Naive thymus-derived CD8-positive, alpha-beta T cell (primary cell): ENCODE measurements at regions not wholly inside any gene's neighbourhood (a gene's known extent, or its start where the extent isn't known, plus 50 kb on each side); places are given as distances from the start of the nearest gene placed in this dataset.

Source experiments
- ATAC-seq, 2 donors: fragments of 150-1000 bp; cut with Tn5 transposase in 1 of 2; sonication (Bioruptor Pico), chemical (Tn5 transposase) in 1 of 2; 1 replicate in 1 of 2; 2 replicates in 1 of 2; pipeline ENCODE4 v1.10.0; 2021; ENCODE audit warnings: mild to moderate bottlenecking in 2 of 2, moderate library complexity in 2 of 2
- POLR2A ChIA-PET: fragments of 350-600 bp; sonication (Branson Sonifier 250); formaldehyde crosslinking; loops from one replicate; lab custom pipeline; 2021; ENCODE audit warnings: antibody characterized with exemption; lab: Charles Lee
- DNase-seq, 10 donors: peaks; one replicate each; pipeline versions ENCODE4 v3.0.0 to v3.0.0-alpha.2; 2020 to 2022
- H3K27ac Mint-ChIP-seq, 10 donors: one replicate each; pipeline ENCODE4 v1.8.0; 2020 to 2022; ENCODE audit warnings: mild to moderate bottlenecking in 10 of 10, mixed read lengths in 10 of 10, moderate library complexity in 4 of 10, inconsistent platforms in 1 of 10
- H3K27me3 Mint-ChIP-seq, 5 donors: one replicate each; pipeline ENCODE4 v1.8.0; 2021 to 2022; ENCODE audit warnings: mixed read lengths in 5 of 5
- H3K36me3 Mint-ChIP-seq, 3 donors: one replicate each; pipeline ENCODE4 v1.8.0; 2020 to 2022; ENCODE audit warnings: mixed read lengths in 3 of 3, mild to moderate bottlenecking in 2 of 3, inconsistent platforms in 1 of 3
- H3K4me1 Mint-ChIP-seq, 4 donors: one replicate each; pipeline ENCODE4 v1.8.0; 2021 to 2022; ENCODE audit warnings: mixed read lengths in 4 of 4
- H3K4me3 Mint-ChIP-seq, 10 donors: one replicate each; pipeline ENCODE4 v1.8.0; 2020 to 2022; ENCODE audit warnings: mild to moderate bottlenecking in 10 of 10, mixed read lengths in 10 of 10, moderate library complexity in 6 of 10, inconsistent platforms in 1 of 10
- H3K9me3 Mint-ChIP-seq, 9 donors: one replicate each; pipeline ENCODE4 v1.8.0; 2020 to 2022; ENCODE audit warnings: mixed read lengths in 9 of 9, mild to moderate bottlenecking in 3 of 9, inconsistent platforms in 1 of 9, moderate library complexity in 1 of 9

DNA sequence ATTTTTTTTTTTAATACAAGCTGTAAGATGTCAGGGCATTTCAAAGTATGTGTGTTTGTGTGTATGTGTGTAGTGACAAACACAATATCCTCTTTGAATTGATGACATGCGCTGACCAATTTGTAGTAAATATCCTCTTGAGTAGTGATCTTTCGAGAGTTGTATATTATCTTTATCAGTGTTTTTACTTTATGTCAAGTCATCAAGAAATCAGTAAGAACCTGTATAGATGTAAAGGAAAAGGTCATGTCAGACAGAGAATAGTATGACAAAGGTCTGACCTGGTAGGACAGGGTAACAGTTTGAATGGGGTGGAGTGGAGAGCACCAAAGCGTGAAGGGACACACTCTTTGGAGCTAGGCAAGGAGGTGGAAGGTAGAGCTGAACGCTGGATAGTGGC, 1931.4 kb upstream of the CELF4 start:
- Mint-ChIP-seq H3K36me3 (no peaks in the 10 kb centered on the region), H3K9me3 (peaks cover 0 to 24% (median 0%) of the 10 kb centered on the region in 9 donors), H3K27me3 (no peaks in the 10 kb centered on the region), H3K4me3 (no peak overlapping the region), H3K4me1 (no peaks in the 10 kb centered on the region), H3K27ac (no peak overlapping the region)
- no peak for DNase-seq
- POLR2A ChIA-PET = no interaction called here
- no peak for ATAC-seq

DNA sequence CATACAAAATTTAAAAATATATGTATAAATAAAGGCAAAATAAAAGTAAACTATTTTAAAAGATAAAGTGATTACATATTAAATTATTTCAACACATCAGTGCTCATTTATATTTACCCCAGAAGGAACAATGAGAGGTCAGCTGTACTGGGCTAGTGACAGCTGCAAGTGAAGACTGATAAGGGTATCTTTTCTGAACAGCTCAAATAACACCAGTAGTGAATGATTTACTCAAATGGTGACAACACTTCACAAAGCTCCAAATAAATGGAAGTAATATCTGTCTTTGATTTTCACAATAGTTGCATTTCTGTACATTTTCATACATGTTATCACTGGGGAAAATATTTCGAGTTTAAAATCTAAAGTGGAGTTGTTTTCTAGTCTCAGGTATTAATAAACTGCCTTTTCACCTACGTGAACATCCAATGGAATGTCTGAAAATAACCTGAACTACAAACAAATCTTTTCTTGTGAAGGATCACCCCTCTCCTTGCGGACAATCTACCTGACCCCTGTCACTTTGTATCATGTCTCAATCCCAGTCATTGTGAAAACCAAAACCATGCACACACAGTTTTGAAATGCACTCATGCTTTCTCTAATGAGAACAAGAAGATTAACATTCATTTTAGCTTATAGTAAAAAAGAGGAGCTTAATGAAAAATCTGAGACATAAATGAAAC, 1928.8 kb upstream of the CELF4 start:
- DNase-seq (no peak), ATAC-seq (no peak)
- Mint-ChIP-seq H3K27me3 (peaks cover 0 to 3% (median 0%) of the 10 kb centered on the region in 5 donors), H3K27ac (no peak overlapping the region), H3K36me3 (no peaks in the 10 kb centered on the region), H3K4me3 (no peak overlapping the region), H3K4me1 (no peaks in the 10 kb centered on the region), H3K9me3 (peaks cover 0 to 38% (median 5%) of the 10 kb centered on the region in 9 donors)
- POLR2A ChIA-PET = no interaction called here

DNA sequence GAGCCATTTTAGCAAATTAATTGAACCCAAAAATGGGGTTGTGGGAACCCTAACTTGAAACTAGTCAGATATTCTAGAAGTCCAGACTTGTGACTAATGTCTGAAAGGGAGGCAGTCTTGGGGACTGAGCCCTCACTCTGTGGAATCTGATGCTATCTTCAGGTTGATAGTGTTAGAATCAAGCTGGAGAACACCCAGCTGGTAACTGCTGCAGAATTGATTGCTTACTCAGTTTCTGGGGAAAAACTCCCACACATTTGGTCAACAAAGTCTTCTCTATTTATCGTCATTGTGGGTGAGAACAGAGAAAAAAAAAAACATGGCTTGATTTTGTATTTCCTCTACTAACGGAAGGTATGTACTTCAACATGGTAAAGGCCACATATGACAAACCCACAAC, 1925.8 kb upstream of the CELF4 start:
- no peaks in the 10 kb centered on the region for H3K4me1 Mint-ChIP-seq
- peaks cover 0 to 3% (median 0%) of the 10 kb centered on the region in 5 donors for H3K27me3 Mint-ChIP-seq

DNA sequence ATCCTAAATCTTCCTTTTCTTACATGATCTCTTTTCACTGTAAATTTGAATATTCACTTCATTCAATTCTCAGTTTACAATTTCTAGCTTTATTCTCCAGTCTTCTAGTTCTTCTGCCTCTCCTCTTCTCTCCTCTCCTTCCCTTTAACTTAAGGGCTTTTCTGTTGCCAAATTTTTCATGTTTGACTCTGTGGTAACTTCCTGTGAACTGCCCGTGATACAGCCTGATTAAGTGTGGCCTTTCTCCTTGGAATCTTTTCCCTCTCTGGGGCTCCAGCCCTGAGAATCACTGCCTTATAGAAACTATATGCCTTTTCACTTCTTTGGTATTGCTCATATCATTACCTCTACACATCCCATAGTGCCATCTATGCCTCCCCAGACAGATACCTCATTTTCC, 1923.8 kb upstream of the CELF4 start:
- DNase-seq (no peak), ATAC-seq (no peak)
- Mint-ChIP-seq H3K4me3 (no peak overlapping the region), H3K27ac (no peak overlapping the region), H3K27me3 (peaks cover 0 to 3% (median 0%) of the 10 kb centered on the region in 5 donors), H3K4me1 (no peaks in the 10 kb centered on the region), H3K9me3 (peaks cover 0 to 30% (median 5%) of the 10 kb centered on the region in 9 donors), H3K36me3 (no peaks in the 10 kb centered on the region)
- POLR2A ChIA-PET = no interaction called here

More for the DNA sequence above, 1925.8 kb upstream of the CELF4 start:
- DNase-seq (no peak), ATAC-seq (no peak)
- Mint-ChIP-seq H3K4me3 (no peak overlapping the region), H3K27ac (no peak overlapping the region), H3K36me3 (no peaks in the 10 kb centered on the region), H3K9me3 (peaks cover 0 to 32% (median 5%) of the 10 kb centered on the region in 9 donors)
- POLR2A ChIA-PET = no interaction called here

DNA sequence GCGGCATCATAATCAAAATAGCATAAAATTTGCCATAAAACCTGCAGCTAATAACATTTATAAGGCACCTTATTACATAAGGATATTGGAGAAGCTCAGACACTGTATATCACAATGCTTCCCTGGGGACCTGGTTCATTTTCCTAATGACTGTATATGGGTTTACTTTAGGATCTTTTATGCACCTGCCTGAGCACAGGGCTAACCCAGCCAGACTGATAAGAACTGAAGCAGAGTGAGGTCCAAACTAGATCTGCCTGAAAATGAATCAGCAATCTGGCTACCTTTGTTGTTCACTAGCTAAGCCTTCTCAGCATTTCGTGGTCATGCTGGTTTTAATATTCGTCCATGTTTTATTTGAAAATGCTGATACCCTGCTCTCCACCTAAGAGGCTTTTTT, 1922.3 kb upstream of the CELF4 start:
- POLR2A ChIA-PET = no interaction called here
- ATAC-seq (no peak), DNase-seq (no peak)
- Mint-ChIP-seq H3K36me3 (no peaks in the 10 kb centered on the region), H3K27ac (no peak overlapping the region), H3K9me3 (peaks cover 0 to 30% (median 3%) of the 10 kb centered on the region in 9 donors), H3K27me3 (peaks cover 0 to 3% (median 0%) of the 10 kb centered on the region in 5 donors), H3K4me3 (no peak overlapping the region), H3K4me1 (no peaks in the 10 kb centered on the region)

DNA sequence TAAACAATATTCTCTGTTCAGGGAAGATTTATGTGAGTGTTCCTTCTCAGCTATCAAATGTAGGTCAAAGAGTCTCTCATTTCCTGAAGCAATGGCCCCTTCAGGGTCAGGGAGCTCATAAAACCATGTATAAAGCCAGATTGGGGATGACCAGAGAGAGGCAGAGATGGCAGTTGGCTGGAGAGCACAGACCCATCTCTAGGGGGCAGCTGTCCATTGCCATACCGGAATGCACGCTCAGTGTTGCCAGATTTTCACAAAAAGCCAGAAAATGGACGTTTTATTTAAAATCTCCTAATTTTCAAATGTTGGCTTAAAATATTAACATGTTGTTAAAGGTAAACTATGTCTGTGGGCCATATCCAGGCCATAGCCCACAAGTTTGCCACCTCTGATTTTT, 1920.7 kb upstream of the CELF4 start:
- Mint-ChIP-seq H3K4me1 (no peaks in the 10 kb centered on the region), H3K27ac (no peak overlapping the region), H3K27me3 (peaks cover 0 to 3% (median 0%) of the 10 kb centered on the region in 5 donors), H3K36me3 (no peaks in the 10 kb centered on the region), H3K4me3 (no peak overlapping the region), H3K9me3 (peaks cover 0 to 30% (median 2%) of the 10 kb centered on the region in 9 donors)
- ATAC-seq (no peak), DNase-seq (no peak)
- POLR2A ChIA-PET = no interaction called here

DNA sequence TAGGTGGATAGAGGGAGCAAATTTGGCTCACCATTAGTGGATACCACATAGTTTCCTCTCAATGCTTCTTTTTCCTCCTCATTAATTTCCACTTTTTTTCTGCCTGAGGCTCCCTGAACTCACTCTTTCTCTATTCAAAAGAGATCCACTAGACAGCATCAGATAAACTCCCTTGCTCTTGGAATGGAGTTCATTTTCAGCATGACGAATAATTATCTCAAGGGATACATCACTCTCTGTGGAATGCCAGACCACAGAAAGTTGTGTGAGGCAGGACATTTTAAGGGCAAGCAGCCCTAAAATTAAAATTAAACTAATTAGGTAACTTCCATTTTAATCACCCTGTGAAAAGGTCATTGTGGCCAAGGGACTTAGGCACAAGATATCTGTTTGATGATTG, 1920.1 kb upstream of the CELF4 start:
- Mint-ChIP-seq H3K27ac (no peak overlapping the region), H3K4me1 (no peaks in the 10 kb centered on the region), H3K4me3 (no peak overlapping the region), H3K9me3 (peaks cover 0 to 26% (median 2%) of the 10 kb centered on the region in 9 donors), H3K27me3 (peaks cover 0 to 3% (median 0%) of the 10 kb centered on the region in 5 donors), H3K36me3 (no peaks in the 10 kb centered on the region)
- DNase-seq (no peak), ATAC-seq (no peak)
- POLR2A ChIA-PET = no interaction called here

DNA sequence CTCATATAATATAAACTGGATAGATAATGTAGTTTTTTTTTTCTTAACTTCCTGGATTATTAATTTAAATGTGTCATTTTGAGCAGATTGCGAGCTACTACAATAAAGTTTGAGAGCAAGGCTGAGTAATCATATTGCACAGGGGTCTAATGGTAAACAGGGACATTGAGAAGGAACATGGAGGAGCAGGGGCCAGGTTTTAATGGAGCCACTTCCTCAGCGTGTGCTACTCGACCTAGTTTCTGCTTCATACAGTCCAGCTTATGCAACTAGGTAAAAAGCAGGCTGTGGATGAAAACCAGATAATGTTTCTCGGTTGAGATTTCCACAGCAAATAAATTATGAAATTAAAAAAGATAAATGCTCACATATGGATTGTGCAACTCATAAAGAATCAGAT, 1915.7 kb upstream of the CELF4 start:
- Mint-ChIP-seq H3K27me3 (no peaks in the 10 kb centered on the region), H3K9me3 (peaks cover 0 to 3% (median 0%) of the 10 kb centered on the region in 9 donors), H3K4me1 (no peaks in the 10 kb centered on the region), H3K36me3 (no peaks in the 10 kb centered on the region), H3K4me3 (no peak overlapping the region), H3K27ac (no peak overlapping the region)
- DNase-seq = no peak
- ATAC-seq = no peak
- POLR2A ChIA-PET = no interaction called here

DNA sequence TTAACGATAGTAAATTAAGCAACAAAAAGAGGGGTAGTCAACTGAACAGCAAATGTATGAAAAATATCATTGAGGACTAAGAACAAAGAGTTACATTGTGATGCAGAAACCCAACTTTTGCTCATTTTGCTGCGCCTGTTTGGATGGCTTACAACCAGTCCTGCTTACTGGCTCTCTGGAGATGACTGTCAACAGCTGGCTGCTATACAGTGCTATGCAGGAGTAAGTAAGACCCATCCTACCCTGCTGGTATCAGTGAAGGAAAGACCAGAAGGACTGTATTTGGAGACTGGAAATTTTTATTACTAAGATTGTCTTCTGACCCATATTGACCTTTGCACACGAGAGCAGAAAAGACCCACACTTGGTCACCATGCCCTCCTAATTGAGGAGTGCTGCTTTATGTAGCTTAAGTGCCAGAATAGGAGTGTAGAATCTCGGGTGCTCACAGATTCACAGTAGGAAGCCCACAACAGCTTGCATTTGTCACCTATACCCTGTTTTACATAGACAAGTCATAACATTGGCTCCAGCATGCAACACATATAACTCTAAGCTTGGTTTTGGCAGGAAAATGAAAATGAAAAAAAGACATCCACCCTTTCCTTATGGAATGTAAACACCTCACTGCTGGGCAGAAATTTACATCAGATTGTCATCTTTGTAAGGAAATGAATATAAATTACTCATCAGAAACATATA, 1915.0 kb upstream of the CELF4 start:
- H3K9me3 Mint-ChIP-seq = peaks cover 0 to 3% (median 0%) of the 10 kb centered on the region in 9 donors

DNA sequence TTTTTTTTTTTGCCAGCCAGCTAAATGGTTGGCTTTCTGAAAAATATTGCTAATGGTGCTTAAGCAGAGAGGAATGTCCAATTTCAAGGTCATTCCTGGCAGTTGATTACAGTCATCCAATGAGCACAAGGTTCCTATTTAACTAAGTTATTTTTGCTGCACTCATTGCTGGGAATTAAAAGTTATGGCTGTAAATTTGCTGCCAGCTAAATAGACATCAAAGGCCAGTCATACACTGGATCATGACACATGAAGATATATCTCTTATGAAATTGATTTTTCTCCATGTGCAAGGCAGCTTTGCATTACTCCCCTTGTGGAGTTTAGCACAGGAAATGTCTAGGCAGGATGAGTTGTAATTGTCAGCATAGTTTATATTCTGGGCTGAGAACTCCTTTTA, 1898.4 kb upstream of the CELF4 start:
- H3K4me3 Mint-ChIP-seq = no peak overlapping the region
- peaks cover 0 to 6% (median 2%) of the 10 kb centered on the region in 9 donors for H3K9me3 Mint-ChIP-seq
- H3K4me1 Mint-ChIP-seq = no peaks in the 10 kb centered on the region
- ATAC-seq (no peak), DNase-seq (no peak)
- POLR2A ChIA-PET = no interaction called here
- no peak overlapping the region for H3K27ac Mint-ChIP-seq
- H3K27me3 Mint-ChIP-seq = no peaks in the 10 kb centered on the region
- no peaks in the 10 kb centered on the region for H3K36me3 Mint-ChIP-seq

More for the DNA sequence above, 1915.0 kb upstream of the CELF4 start:
- Mint-ChIP-seq H3K27me3 (no peaks in the 10 kb centered on the region), H3K4me1 (no peaks in the 10 kb centered on the region), H3K36me3 (no peaks in the 10 kb centered on the region), H3K4me3 (no peak overlapping the region), H3K27ac (no peak overlapping the region)
- DNase-seq (no peak), ATAC-seq (no peak)
- POLR2A ChIA-PET = no interaction called here

DNA sequence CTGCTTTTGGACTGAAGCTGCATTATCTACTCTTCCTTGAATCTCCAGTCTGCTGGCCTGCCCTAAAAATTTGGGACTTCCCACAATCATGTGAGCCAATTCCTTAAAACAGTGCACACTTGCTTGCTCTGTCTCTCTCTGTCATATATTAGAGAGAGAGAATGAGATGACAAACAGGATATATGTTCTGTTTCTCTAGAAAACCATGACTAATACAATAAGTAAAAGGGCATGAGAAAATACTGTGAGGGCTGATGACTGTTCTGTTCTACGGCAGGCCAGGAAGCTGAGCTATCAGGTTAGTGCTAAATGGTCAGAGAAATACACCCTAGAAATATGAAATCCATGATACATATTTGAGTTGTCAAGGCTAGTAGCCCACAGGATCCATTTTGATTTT, 1896.8 kb upstream of the CELF4 start:
- POLR2A ChIA-PET = no interaction called here
- no peak for DNase-seq
- no peak for ATAC-seq
- Mint-ChIP-seq H3K9me3 (peaks cover 0 to 12% (median 2%) of the 10 kb centered on the region in 9 donors), H3K36me3 (no peaks in the 10 kb centered on the region), H3K4me3 (no peak overlapping the region), H3K27ac (no peak overlapping the region), H3K4me1 (no peaks in the 10 kb centered on the region), H3K27me3 (no peaks in the 10 kb centered on the region)

DNA sequence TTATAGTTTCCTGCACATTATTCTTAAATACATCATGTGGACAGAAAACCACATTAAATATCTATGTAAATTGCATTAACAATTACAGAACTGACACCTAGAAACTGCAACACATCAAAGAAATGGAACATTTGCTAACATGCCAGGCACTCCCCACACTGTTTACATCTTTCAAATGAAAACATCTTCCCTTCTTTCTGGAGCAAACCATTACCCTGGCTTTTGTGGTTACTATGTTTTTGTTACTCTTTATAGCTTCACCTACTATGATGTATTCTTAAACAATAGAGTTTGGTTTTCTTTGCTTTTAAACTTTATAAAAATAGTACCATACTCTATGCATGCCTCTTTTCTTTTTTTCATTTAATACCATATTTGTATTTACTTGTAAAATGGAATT, 1894.5 kb upstream of the CELF4 start:
- H3K4me3 Mint-ChIP-seq = no peak overlapping the region
- H3K36me3 Mint-ChIP-seq = no peaks in the 10 kb centered on the region
- no peak overlapping the region for H3K27ac Mint-ChIP-seq
- peaks cover 0 to 13% (median 3%) of the 10 kb centered on the region in 9 donors for H3K9me3 Mint-ChIP-seq
- DNase-seq (no peak), ATAC-seq (no peak)
- H3K4me1 Mint-ChIP-seq = no peaks in the 10 kb centered on the region
- no peaks in the 10 kb centered on the region for H3K27me3 Mint-ChIP-seq
- POLR2A ChIA-PET = no interaction called here

DNA sequence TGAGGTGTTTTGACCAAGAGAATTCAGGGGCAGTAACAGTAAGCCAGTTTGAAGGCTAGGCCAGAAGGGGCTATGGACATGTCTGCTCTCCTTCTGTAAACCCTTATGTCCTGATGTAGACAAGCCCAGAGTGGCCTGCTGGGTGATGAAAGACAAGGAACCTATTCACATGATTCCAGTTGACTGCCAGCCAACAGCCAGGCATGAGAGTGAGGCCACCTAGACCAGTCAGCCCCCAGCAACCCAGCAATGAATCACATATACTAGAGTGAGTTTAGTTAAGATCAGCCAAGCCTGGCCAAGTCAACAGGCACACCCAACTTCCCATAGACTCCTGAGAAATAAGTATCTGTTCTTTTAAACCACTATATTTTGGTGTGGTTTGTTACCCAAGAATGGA, 1889.7 kb upstream of the CELF4 start:
- peaks cover 0 to 9% (median 0%) of the 10 kb centered on the region in 9 donors for H3K9me3 Mint-ChIP-seq
- no peak for ATAC-seq

More for the DNA sequence above, 1889.7 kb upstream of the CELF4 start:
- no peaks in the 10 kb centered on the region for H3K36me3 Mint-ChIP-seq
- H3K27ac Mint-ChIP-seq = no peak overlapping the region
- H3K4me1 Mint-ChIP-seq = peaks cover 0 to 6% (median 0%) of the 10 kb centered on the region in 4 donors
- DNase-seq = no peak
- POLR2A ChIA-PET = no interaction called here
- H3K4me3 Mint-ChIP-seq = no peak overlapping the region
- no peaks in the 10 kb centered on the region for H3K27me3 Mint-ChIP-seq
